CD4-positive, alpha-beta memory T cell (primary cell): ENCODE measurements at regions not wholly inside any gene's neighbourhood (a gene's known extent, or its start where the extent isn't known, plus 50 kb on each side); places are given as distances from the start of the nearest gene placed in this dataset.

Experiments
- CTCF ChIA-PET: fragments of 350-600 bp; sonication (Branson Sonifier 250); formaldehyde crosslinking; loops from one replicate; lab custom pipeline; 2021; ENCODE audit warnings: inconsistent platforms; ENCODE audit not compliant: partially characterized antibody; lab: Charles Lee
- POLR2A ChIA-PET: fragments of 350-600 bp; sonication (Branson Sonifier 250); formaldehyde crosslinking; loops from one replicate; lab custom pipeline; 2021; ENCODE audit not compliant: partially characterized antibody; lab: Charles Lee
- DNase-seq, 5 donors: peaks; one replicate each; pipeline versions ENCODE4 v3.0.0 to v3.0.0-alpha.2; 2020 to 2022; ENCODE audit warnings: mixed read lengths in 1 of 5
- H3K27ac ChIP-seq: one replicate; pipeline ENCODE4 v1.7.0; 2013; ENCODE audit warnings: low read depth, low read length
- H3K27me3 ChIP-seq: 2 replicates; pipeline ENCODE4 v1.7.0; 2013; ENCODE audit warnings: mild to moderate bottlenecking, low read length, moderate library complexity; ENCODE audit not compliant: insufficient read depth
- H3K36me3 ChIP-seq: 2 replicates; pipeline ENCODE4 v1.7.0; 2013; ENCODE audit warnings: mild to moderate bottlenecking, low read length, moderate library complexity; ENCODE audit not compliant: insufficient read depth
- H3K4me1 ChIP-seq: 2 replicates; pipeline ENCODE4 v1.7.0; 2013; ENCODE audit warnings: mild to moderate bottlenecking, low read length, moderate library complexity; ENCODE audit not compliant: insufficient read depth
- H3K4me3 ChIP-seq, 2 donors: one replicate each; pipeline ENCODE4 v1.7.0; 2013; ENCODE audit warnings: low read length in 2 of 2, mild to moderate bottlenecking in 1 of 2
- H3K9me3 ChIP-seq, 2 donors: one replicate each; pipeline ENCODE4 v1.7.0; 2013; ENCODE audit warnings: low read length in 2 of 2, control low read depth in 1 of 2; ENCODE audit not compliant: control insufficient read depth in 1 of 2
- H3K27ac Mint-ChIP-seq, 7 donors: one replicate each; pipeline ENCODE4 v1.8.0; 2020 to 2021; ENCODE audit warnings: mixed read lengths in 7 of 7, mild to moderate bottlenecking in 6 of 7, inconsistent platforms in 3 of 7, moderate library complexity in 3 of 7
- H3K27me3 Mint-ChIP-seq, 2 donors: one replicate each; pipeline ENCODE4 v1.8.0; 2020 to 2021; ENCODE audit warnings: mixed read lengths in 2 of 2
- H3K36me3 Mint-ChIP-seq, 2 donors: one replicate each; pipeline ENCODE4 v1.8.0; 2020 to 2021; ENCODE audit warnings: mixed read lengths in 2 of 2, inconsistent platforms in 1 of 2, mild to moderate bottlenecking in 1 of 2
- H3K4me1 Mint-ChIP-seq, 4 donors: one replicate each; pipeline ENCODE4 v1.8.0; 2020 to 2021; ENCODE audit warnings: mixed read lengths in 4 of 4, mild to moderate bottlenecking in 1 of 4
- H3K4me3 Mint-ChIP-seq, 8 donors: one replicate each; pipeline ENCODE4 v1.8.0; 2020 to 2021; ENCODE audit warnings: mixed read lengths in 8 of 8, mild to moderate bottlenecking in 7 of 8, moderate library complexity in 6 of 8, inconsistent platforms in 3 of 8
- H3K9me3 Mint-ChIP-seq, 8 donors: one replicate each; pipeline ENCODE4 v1.8.0; 2020 to 2021; ENCODE audit warnings: mixed read lengths in 8 of 8, mild to moderate bottlenecking in 5 of 8, inconsistent platforms in 3 of 8, moderate library complexity in 1 of 8
- intact Hi-C: fragments of 100-400 bp; cut with micrococcal nuclease; formaldehyde crosslinking; loops from one replicate; pipeline ENCODE4 v1.15.1; 2023

- no peaks in the 10 kb centered on the region for H3K36me3 ChIP-seq
- intact Hi-C loops = no loop called here
- H3K9me3 Mint-ChIP-seq = peaks cover 0 to 54% (median 18%) of the 10 kb centered on the region in 8 donors
- no peaks in the 10 kb centered on the region for H3K27me3 Mint-ChIP-seq
- DNase-seq = no peak
- no peak overlapping the region for H3K27ac Mint-ChIP-seq
- no peak overlapping the region for H3K4me3 ChIP-seq
- POLR2A ChIA-PET = no interaction called here
- H3K4me1 Mint-ChIP-seq = no peaks in the 10 kb centered on the region
- CTCF ChIA-PET = no interaction called here
- H3K27ac ChIP-seq = no peak overlapping the region
- H3K9me3 ChIP-seq = no peaks in the 10 kb centered on the region
- H3K36me3 Mint-ChIP-seq = no peaks in the 10 kb centered on the region
- no peaks in the 10 kb centered on the region for H3K4me1 ChIP-seq
- no peak overlapping the region for H3K4me3 Mint-ChIP-seq
- no peaks in the 10 kb centered on the region for H3K27me3 ChIP-seq
Observed at GRCh38 chr3:474828-475227, 278.3 kb downstream of the CHL1 start.

DNA sequence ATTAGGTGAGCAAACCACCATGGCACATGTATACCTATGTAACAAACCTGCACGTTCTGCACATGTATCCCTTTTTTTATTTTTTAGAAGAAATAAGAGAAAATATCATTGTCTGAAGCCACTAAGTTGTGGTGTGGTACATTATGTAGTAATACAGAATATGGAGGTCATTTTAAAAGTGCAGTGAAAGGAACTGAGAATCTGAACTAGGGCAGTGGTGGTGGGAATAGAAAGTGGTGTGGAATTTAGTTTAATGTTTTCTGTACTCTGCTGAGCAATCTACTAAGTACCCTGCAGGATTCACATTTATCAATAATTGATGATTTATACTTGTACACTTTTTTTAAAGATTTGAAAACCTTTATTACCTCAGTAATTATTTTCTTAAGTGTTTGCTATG, 283.5 kb downstream of the CHL1 start:
- intact Hi-C loops = no loop called here
- H3K27ac Mint-ChIP-seq = no peak overlapping the region
- no peaks in the 10 kb centered on the region for H3K4me1 ChIP-seq

DNA sequence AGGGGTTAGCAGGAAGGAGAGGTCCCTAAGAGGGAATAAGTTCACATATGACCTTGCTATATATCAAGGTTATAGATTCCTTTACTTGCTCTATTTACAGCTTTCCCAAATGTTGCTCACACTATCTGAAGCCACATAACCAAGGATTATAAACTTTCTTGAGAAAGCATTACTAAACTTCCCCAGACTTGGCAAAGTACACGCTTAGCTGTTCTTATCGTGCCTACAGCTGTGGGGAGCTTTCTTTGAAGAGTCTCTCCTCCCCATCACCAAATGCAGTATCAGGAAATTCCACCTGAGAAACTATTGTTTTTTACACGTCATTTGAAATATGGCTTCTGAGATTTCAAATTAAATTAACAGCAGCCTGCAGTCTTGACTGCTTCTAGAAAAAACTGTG, 284.5 kb downstream of the CHL1 start:
- Histone ChIP-seq H3K4me1 (no peaks in the 10 kb centered on the region), H3K36me3 (no peaks in the 10 kb centered on the region), H3K27me3 (no peaks in the 10 kb centered on the region), H3K27ac (no peak overlapping the region), H3K9me3 (no peaks in the 10 kb centered on the region), H3K4me3 (no peak overlapping the region)
- no peak overlapping the region for H3K27ac Mint-ChIP-seq
- POLR2A ChIA-PET = no interaction called here
- no peaks in the 10 kb centered on the region for H3K27me3 Mint-ChIP-seq
- H3K4me3 Mint-ChIP-seq = no peak overlapping the region
- DNase-seq = no peak
- peaks cover 0 to 34% (median 11%) of the 10 kb centered on the region in 8 donors for H3K9me3 Mint-ChIP-seq
- CTCF ChIA-PET = no interaction called here
- H3K4me1 Mint-ChIP-seq = no peaks in the 10 kb centered on the region
- intact Hi-C loops = no loop called here
- no peaks in the 10 kb centered on the region for H3K36me3 Mint-ChIP-seq

More for the DNA sequence above, 283.5 kb downstream of the CHL1 start:
- Mint-ChIP-seq H3K4me1 (no peaks in the 10 kb centered on the region), H3K4me3 (no peak overlapping the region), H3K9me3 (peaks cover 0 to 38% (median 12%) of the 10 kb centered on the region in 8 donors), H3K36me3 (no peaks in the 10 kb centered on the region), H3K27me3 (no peaks in the 10 kb centered on the region)
- DNase-seq = no peak
- ChIA-PET POLR2A (no interaction called here), CTCF (no interaction called here)
- H3K9me3 ChIP-seq = no peaks in the 10 kb centered on the region
- no peaks in the 10 kb centered on the region for H3K27me3 ChIP-seq
- H3K27ac ChIP-seq = no peak overlapping the region
- H3K4me3 ChIP-seq = no peak overlapping the region
- H3K36me3 ChIP-seq = no peaks in the 10 kb centered on the region

DNA sequence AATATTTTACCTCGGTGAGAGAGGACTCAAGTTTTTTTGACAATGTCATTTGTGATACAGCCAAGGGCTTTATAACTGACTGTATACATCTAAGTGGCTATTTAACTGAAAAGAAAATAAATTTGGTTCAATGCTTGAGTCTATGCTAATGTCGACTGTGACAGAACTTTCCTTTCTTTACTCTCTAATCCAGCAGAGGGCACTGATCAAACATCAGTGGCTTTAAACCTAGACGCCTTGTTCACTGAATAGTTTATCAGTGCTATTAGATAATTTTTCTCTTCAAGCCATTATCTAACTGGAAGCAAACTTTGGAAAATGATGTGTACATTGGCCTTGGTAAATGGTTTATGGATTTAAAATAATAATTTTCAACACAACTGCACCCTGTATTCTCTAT, 285.1 kb downstream of the CHL1 start:
- no peak overlapping the region for H3K27ac ChIP-seq
- H3K9me3 ChIP-seq = no peaks in the 10 kb centered on the region
- H3K27me3 Mint-ChIP-seq = no peaks in the 10 kb centered on the region
- ChIA-PET POLR2A (no interaction called here), CTCF (no interaction called here)
- H3K4me1 Mint-ChIP-seq = no peaks in the 10 kb centered on the region
- H3K36me3 ChIP-seq = no peaks in the 10 kb centered on the region
- no peaks in the 10 kb centered on the region for H3K4me1 ChIP-seq
- H3K36me3 Mint-ChIP-seq = no peaks in the 10 kb centered on the region
- no peak overlapping the region for H3K4me3 Mint-ChIP-seq
- H3K27ac Mint-ChIP-seq = no peak overlapping the region
- H3K27me3 ChIP-seq = no peaks in the 10 kb centered on the region
- no peak overlapping the region for H3K4me3 ChIP-seq
- peaks cover 0 to 29% (median 11%) of the 10 kb centered on the region in 8 donors for H3K9me3 Mint-ChIP-seq
- no peak for DNase-seq
- intact Hi-C loops = no loop called here

DNA sequence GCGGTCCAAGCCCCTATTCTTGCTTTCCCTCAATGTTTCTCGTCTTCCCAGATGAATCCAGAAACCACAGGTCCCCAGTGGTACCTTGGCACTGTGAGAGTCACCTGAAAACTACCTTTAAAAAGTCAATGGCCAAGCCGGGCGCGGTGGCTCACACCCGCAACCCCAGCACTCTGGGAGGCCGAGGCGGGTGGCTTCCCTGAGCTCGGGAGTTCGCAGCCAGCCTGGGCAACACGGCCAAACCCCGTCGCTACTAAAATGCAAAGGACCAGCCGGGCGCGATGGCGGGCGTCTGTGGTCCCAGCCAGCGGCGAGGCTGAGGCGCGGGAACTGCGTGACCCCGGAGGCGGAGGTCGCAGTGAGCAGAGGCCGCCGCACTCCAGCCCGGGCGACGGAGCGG, 285.9 kb downstream of the CHL1 start:
- H3K36me3 Mint-ChIP-seq = no peaks in the 10 kb centered on the region
- no peak overlapping the region for H3K4me3 Mint-ChIP-seq
- no peak overlapping the region for H3K27ac Mint-ChIP-seq
- H3K4me1 Mint-ChIP-seq = no peaks in the 10 kb centered on the region
- H3K27me3 Mint-ChIP-seq = no peaks in the 10 kb centered on the region
- H3K27ac ChIP-seq = no peak overlapping the region
- no peaks in the 10 kb centered on the region for H3K36me3 ChIP-seq
- intact Hi-C loops = no loop called here
- peaks cover 0 to 23% (median 9%) of the 10 kb centered on the region in 8 donors for H3K9me3 Mint-ChIP-seq
- no peaks in the 10 kb centered on the region for H3K27me3 ChIP-seq
- no peaks in the 10 kb centered on the region for H3K9me3 ChIP-seq
- ChIA-PET CTCF (no interaction called here), POLR2A (no interaction called here)
- DNase-seq = no peak
- H3K4me3 ChIP-seq = no peak overlapping the region
- no peaks in the 10 kb centered on the region for H3K4me1 ChIP-seq

GRCh38 chr3:484341-484740, 287.8 kb downstream of the CHL1 start:
- CTCF ChIA-PET = no interaction called here
- Histone ChIP-seq H3K4me1 (no peaks in the 10 kb centered on the region), H3K27me3 (no peaks in the 10 kb centered on the region), H3K9me3 (no peaks in the 10 kb centered on the region), H3K4me3 (no peak overlapping the region), H3K27ac (no peak overlapping the region), H3K36me3 (no peaks in the 10 kb centered on the region)
- Mint-ChIP-seq H3K36me3 (no peaks in the 10 kb centered on the region), H3K9me3 (peaks cover 2 to 9% (median 4%) of the 10 kb centered on the region in 8 donors), H3K27ac (no peak overlapping the region), H3K4me3 (no peak overlapping the region), H3K4me1 (no peaks in the 10 kb centered on the region), H3K27me3 (no peaks in the 10 kb centered on the region)
- DNase-seq = no peak
- POLR2A ChIA-PET = no interaction called here
- intact Hi-C loops = no loop called here

GRCh38 chr3:487614-488013, 291.1 kb downstream of the CHL1 start:
- Histone ChIP-seq H3K4me3 (no peak overlapping the region), H3K36me3 (no peaks in the 10 kb centered on the region), H3K27ac (no peak overlapping the region), H3K9me3 (no peaks in the 10 kb centered on the region), H3K27me3 (no peaks in the 10 kb centered on the region), H3K4me1 (no peaks in the 10 kb centered on the region)
- Mint-ChIP-seq H3K27me3 (no peaks in the 10 kb centered on the region), H3K9me3 (peaks cover 0 to 5% (median 4%) of the 10 kb centered on the region in 8 donors), H3K4me3 (no peak overlapping the region), H3K27ac (no peak overlapping the region), H3K4me1 (no peaks in the 10 kb centered on the region), H3K36me3 (no peaks in the 10 kb centered on the region)
- ChIA-PET CTCF (no interaction called here), POLR2A (no interaction called here)
- intact Hi-C loops = no loop called here
- DNase-seq = no peak
